ENCODE measurements at regions not wholly inside any gene's neighbourhood (a gene's known extent, or its start where the extent isn't known, plus 50 kb on each side); places are given as distances from the start of the nearest gene placed in this dataset.

DNA sequence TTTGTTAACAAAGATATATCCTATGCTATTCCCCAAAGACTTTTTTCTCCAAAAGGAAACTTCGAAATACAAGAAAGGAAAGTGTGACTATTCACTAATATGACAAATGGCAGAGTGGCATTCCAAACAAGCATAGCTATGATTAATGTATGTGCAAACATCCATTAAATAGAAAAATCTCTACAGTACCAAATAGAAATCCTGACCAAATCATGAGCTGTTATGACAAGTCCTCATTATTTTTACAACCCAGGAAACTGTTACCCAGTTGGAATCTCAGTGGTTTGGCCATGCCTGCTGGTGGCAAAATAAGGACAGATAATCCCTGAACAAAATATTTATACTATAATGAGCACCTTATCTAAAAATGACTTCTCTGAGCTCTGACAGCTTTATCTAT is 202.1 kb downstream of the SEC23A start:
- DNase-seq, result no peak

DNA sequence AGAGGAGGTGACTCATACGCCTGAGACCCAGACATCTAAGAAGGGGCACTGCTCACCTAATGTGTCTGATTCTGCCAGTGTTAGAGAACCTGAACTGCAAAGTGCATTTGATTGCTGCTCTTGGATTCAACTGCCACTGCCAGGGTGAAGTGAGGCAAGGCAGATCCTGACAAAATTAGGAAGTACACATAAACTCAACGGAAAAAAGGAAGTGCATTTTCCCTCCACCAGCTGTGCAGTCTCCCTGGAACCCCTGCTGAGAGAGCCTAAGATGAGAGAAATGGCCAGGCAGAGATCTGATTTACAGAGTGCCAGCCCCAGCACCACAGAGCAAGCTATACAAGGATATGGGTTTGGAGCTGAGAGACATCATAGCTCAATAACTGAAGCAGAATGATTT is 215.3 kb downstream of the SEC23A start:
- no peak for DNase-seq

DNA sequence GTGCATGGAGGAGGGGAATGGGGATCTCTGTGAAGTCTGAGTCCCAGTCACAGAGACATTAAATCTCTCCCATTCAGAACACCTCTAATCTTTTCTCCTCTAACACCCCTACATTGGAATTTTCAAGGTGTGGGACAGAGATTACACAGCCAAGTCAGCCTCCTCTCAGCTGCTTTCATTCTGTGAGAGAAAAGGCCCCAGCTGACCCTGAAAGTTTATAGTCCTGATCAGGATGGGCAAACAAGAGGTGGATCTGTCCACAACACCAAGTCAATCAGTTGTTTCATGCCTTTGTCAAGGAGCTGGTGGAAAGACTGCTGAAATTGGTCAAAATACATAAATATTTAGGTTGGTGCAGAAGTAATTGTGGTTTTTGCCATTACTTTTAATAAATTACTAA is 218.9 kb downstream of the SEC23A start:
- no peak for DNase-seq

DNA sequence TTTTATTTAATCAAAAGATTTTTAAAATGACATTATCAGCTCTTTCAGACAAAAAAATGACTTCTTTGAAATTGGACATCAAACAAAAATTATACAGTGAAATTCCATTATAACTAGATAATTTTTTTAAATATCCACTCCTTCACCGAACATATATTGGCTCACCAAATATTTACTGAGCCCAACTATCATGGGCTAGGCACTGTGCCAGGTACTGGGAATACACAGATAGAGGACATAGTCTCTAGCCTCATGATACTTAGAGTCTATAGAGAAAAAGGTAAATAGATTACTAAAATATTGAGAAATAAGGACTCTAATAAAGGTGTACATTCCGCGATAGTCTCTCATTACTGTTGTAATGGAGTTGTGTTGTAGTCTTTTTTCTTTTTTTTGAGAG is 219.9 kb downstream of the SEC23A start:
- no peak for DNase-seq

DNA sequence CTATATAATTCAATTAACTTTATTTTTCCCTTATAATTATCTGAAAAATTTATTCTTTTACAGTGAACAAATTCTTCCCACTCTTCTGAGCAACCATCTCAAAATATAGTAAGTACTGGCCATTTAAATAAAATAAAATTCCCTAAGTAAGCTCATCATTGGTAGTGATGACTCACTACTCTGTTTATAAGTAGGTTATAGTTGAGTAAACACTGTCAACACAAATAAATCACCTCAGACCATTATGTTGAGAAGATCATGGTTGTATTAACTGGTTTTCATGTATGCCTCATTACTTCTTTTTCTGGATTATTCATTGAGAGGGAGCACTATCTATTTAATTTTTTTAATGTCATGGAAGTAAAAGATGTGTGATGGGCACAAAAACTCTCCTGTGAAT is 220.5 kb downstream of the SEC23A start:
- DNase-seq, result no peak

DNA sequence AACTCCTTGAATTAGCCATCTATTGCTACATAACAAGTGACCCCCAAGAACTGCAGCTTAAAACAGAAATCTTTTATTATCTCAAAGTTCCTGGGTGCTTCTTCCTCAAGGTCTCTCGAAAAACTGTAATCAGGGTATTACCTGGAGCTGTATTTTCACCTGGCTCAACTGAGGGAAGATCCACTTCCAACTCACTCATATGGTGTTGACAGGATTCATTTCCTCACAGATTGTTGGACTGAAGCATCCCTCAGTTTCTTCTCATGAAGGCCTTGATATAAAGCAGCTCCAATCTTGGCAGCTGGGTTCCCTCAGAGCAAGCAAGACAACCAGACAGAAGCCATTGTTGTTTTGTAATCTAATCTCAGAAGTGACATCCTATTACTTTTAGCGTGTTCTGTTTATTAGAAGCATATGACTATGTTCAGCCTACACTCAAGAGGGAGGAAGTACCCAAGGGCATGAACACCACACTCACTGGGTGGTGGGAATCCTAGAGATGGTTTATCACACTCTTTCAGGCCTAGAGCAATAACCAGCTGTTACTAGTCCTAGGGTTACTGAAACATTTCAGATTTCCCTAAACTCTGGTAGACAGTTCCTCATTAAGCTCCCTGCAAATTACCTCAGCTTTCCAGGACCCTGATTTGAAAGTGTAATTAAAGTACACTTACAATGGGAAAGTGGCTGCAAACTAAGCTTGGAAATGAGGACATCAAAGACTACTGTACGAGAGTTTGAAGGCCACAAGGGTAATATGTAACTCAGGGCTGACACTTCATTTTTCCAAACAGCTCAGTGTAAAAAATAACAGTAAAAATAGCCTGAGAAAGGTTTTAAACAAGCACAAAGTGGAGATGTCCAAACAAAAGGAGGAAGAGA is 222.2 kb downstream of the SEC23A start:
- DNase-seq, result no peak

DNA sequence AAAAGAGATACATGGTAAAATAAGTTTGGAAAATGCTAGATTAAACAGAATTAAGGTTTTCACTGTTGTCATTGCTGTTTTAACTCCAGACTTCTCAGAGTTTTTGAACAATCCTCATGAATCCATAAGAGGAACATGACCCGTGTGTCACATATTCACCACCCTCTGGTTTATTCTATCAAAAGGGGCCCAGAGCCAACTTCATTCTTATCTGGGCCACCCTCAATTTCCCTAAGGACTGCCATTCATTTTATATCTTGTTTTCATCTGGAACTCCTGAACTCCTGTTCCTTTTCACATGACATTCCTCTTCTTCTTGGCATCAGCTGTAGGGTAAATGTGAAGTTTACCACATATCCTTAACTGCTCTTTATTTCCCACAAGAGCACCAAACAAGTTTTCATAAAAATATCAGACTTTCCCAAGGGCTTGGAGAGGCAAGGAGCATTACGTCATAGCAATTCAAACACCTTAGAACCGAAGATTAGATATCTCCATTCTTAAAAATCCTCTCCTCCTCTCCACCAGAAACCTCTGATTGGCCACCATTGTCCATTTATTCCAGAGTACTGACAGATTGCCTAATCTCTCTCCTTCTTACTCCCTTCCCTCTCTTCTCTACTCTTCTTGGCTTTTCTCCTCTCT is 225.2 kb downstream of the SEC23A start:
- DNase-seq, result no peak

DNA sequence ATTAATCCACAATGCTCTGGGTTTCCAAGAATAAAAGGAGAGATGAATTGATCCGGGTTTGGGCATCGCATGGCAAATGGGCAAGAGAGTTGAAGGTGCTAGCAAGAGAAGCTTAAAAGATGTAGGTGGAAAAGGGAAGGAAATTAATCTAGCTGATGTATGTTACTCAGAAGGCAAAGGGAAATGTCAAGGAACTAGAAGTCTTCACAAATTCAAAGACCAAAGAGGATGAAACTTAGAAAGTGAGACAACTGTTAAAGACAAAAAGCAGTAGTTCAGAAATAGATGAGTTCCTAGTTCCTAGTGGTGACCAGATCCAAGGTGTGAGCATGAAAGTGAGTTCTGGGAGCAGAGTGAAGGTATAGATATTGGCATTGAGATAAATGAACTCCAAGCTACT is 228.3 kb downstream of the SEC23A start:
- DNase-seq, result no peak

DNA sequence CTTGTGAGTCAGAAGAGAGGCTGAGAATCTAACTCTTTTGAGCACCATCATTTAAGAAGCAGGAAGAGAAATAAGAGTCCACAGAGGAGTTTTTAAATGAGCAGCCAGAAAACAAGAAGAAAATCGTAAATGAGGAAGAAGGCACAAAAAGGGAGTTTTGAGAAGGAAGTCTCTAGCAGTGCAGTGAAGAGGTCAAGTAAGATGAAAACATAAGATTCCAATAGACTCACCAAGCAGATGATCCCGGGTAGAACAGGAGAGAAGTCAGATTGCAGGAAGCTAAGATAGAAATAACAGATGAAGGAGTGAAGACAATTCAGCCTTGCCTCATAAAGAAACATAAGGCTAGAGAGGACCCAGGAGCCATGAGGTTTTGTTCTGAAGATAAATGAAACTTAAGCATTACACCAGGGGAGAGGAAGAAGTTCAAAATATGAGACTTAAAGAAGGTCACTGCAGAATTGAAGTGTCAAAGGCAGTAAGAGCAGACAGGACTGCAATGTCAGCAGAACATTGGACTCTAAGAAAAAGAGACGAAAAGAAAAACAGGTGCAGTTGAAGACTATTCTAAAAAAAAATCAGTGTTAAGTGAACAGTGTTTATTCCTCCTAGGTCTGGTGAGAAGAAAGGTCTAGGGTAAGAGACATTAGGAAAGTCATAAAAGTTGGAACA is 229.0 kb downstream of the SEC23A start:
- DNase-seq, result no peak

DNA sequence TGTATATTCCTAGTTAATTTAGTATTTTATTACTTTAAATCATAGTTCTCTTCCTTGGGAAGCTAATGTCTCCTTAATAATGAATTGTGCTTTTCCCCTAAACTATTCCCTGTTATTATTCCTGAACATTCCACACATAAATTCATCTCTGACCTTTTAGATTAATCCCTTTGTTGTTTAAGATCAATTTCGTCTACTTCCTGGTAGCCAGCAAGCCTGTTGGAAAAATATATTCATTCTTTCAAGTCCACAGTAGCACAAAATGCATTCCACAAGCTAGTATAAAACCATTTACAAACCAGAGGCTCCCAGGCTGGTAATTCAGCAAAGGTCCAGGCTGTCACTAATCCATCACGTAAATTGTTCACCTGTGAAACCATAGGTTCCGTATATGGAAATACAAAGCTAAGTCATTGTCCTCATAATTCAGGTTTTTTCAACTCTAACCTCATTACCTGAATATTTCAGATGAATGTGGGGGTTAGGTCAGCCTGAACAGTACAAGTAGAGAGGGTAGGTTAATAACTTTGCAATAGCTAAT is 232.7 kb downstream of the SEC23A start:
- no peak for DNase-seq

DNA sequence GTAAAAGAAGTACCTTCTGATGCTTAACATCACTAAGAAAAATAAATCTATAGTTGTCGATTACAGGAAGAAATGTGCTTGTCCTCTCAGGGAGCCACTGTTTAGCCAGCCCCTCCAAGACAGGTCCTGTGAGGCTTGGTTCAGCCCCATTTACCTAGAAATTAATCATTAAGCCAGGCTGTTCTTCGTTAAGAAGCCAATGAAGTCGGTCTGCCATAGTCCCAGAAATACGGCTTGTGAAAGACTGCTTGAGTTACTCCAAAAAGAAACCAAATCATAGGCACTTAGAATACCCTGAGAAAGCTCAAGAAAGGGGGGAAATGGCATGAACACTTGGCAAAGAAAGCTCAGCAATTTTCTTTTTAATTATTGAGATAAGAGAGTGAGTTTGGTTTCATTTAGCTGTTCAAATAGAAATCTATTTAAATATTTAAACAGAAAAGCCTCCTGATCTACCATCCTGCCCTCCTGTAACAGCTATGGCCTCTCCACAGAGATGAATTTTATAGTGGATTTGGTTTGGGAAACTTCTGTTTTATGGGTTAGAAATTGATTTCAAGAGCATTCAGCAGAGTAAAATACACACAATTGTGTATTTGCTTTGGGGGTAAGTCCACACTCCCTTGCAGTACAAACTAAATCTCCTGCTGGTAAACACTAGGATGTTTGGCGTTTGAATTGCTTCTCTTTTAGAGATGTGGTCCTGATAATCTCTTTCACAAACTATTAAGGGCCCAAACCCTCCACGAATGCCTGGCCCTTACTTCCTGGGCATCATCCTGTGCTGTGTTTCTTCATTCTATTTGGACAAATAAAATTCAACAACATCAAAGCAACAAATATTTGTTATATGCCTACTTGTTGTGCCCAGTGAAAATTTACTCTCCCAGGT is 234.4 kb downstream of the SEC23A start:
- no peak for DNase-seq

DNA sequence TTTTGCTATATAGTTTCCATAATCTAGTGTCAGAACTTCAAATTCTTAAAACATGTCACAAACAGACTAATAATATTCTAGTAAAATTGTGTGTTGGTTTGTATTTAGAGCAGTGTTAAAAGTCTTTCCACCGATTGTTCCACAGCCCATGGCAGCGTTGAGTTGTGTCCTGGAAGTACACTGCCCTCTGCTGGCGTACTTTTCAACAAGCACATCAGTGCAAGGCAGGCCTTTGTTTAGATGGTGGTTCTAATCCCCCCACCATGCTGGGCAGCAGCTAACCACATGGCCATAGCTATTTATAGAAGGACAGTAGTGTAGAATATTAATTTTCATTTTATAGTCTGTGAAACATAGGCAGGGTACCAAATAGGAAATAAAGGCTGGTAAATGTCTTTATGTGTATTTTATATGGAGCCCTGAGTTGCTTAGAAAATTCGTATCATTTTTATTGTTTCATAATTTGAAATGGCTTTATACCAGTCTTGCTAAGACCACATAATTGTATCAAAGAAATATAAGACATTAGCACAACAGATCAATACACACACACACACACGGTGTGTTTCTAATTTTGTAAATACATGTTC is 235.4 kb downstream of the SEC23A start:
- DNase-seq, result peak; percentile 81

DNA sequence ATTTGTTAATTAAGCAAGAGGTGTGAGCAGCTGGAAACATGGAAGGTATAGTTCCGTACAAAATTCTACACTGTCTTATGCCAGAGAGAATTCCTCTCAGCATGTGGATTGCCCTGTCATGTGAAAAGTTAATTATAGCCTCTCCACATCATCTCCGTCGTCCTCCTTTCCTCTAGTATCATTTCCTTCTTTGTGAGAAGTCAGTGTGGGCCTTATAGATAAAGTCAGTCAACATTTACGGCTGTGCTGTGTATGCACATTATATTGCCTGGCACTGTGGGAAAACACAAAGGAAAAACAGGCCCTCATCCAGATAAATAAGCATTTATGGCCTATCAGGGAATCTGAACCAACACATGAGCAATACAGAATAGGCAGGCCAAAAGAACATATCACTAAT is 236.6 kb downstream of the SEC23A start:
- no peak for DNase-seq

DNA sequence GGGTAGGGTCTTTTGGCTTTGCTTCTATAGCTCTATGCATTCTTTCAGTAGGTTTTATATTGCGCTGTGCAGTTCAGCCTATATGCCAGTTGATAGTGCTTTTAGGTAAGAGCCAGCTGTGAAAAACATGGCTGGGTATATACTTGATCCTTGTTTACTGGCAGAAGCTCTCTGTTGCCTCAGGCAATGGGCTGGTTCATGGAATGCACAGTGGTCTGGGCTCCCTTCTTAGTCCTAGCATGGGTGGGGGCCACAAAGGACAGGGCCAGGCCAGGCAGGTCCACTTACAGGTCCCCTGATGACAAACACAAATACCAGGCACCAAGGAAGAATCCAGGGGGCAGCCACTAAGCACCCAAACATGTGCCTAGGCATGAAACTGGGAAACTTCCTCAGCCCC is 240.7 kb downstream of the SEC23A start:
- DNase-seq, result no peak

DNA sequence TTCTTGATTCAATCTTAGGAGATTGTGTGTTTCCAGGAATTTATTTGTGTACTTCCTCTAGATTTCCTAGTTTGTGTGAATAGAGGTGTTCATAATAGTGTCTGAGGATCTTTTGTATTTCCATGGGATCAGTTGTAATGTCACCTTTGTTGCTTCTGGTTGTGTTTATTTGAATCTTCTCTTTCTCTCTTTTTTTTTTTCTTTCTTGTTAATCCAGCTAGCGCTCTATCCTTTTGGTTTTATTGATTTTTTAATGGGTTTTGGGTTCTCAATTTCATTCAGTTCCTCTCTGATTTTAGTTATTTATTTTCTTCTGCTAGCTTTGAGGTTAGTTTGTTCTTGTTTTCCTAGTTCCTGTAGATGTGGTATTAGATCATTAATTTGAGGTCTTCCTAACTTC is 242.5 kb downstream of the SEC23A start:
- DNase-seq, result no peak

DNA sequence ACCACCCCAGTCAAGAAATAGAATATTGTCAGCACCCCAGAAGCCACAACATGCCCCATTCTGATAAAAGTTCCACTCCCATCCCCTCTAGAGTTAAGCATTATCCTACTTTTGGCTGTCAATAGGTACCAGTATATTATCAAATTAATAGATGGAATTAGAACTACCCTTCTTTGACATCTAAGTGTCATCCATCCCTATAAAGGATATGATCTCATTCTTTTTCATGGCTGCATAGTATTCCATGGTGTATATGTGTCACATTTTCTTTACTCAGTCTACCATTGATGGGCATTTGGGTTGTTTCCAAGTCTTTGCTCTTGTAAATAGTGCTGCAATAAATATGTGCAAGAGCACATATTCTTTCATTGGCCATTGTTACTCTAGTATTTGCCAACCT is 246.2 kb downstream of the SEC23A start:
- DNase-seq, result no peak

DNA sequence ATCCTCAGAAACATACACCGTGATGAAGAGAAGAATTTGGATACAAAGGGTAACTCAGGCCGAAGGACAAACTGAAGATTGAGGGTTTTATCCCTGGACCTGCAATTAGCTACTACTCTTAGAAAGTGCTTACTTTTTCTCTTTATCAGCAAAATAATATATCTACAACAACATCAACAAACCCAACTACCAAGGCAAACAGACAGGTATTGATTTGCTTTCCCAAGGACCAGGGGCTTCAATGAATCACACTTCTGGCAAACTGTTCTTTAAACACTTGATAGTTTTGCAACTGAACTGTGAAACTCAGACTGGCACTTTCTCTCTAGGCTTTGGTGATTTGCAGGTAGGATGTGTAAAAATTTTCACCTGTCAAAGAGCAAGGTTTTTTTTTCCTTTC is 247.5 kb downstream of the SEC23A start:
- DNase-seq, result no peak

DNA sequence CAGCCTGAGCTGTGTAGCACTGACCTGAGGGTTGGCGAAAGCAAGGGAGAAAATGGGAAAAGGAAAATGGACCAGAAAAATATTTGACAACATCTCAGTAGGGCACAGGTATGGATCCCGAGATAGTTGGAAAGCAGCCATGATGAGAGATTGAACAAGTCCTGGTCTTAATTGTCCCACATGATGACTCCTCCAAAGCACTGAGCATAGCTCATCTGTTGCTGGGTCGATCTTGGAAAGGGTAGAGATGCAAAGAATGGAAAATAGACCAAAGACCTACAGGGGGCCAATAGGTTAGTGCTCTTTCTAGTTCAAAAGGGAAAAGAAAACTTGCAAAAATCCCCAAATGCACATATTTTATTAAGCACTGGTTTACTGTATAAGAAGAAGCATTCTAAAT is 251.9 kb downstream of the SEC23A start:
- DNase-seq, result no peak

DNA sequence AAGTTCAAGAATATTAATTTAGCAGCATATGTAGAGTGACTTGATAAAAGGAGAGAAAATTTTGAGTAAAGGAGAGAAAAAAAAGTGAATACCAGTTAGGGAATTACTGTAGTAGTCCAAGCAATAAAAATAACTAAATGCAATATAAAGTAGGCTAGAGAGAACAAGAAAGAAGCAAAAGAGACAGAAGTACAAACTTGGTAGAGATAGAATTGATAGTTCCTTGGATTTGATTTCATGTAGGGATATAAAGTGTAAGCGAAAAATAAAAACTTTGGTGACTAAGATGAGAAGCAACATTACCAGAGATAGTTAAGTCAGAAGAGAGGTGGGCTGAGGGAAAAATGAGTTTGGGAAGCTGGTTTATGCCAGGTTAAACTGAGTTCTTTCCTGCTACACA is 252.4 kb downstream of the SEC23A start:
- no peak for DNase-seq

DNA sequence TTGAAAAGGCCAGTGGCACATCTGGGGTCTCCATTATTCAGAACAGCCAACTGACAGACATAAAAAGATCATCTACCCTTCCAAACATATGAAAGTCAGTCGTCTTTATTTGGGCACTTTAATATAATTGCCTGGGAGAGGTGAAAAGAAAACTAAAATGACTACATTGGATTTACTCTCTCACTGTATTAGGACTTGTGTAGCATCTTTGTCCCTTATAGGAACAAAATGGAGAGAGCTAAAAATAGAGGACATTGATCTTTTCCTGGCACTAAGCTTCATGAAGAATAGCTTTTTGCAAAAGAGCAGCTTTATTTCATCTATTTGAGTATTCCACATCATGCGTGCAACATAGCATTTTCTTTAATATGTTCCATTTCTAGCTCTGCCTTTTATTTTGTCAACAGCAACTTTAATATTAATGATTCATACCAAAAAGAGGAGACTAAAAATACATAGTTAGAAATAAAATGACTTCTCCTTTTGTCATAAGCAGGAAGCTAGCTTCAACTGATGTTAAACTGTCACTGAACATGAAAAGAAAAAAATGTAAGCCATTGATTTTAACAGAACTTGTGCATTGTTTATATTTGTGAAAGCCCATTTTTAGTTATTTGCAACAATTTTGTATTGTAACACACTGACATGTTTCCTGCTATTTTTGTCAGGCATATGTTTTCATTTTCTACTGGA is 254.6 kb downstream of the SEC23A start:
- no peak for DNase-seq

DNA sequence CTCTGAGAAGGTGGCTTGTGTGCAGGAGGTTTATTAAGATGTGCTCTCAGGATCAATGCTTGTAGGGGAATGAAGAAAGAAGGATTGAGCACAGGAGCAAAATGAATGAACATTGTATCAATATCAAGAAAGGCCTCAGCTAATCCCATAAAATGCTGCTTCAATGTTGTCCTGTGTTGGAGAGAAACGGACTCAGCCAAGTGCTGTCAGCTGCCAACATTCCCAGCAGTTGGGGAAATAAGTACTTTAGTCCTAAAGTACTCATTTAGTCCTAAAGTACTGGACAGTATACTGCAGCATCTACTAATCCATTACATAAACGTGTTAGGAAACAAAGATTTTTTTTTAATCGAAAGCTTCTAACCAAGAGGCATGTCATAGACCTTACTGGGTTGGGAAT is 255.9 kb downstream of the SEC23A start:
- DNase-seq, result no peak
